IPS-15b (cell line): ENCODE measurements at regions not wholly inside any gene's neighbourhood (a gene's known extent, or its start where the extent isn't known, plus 50 kb on each side); places are given as distances from the start of the nearest gene placed in this dataset.

Experiments
- H3K27me3 ChIP-seq: one replicate; pipeline ENCODE4 v1.6.1; 2013; ENCODE audit warnings: low read length; ENCODE audit not compliant: control insufficient read depth, insufficient read depth
- H3K36me3 ChIP-seq: one replicate; pipeline ENCODE4 v1.6.1; 2013; ENCODE audit warnings: low read length; ENCODE audit not compliant: control insufficient read depth, insufficient read depth
- H3K4me1 ChIP-seq: one replicate; pipeline ENCODE4 v1.6.1; 2013; ENCODE audit warnings: mild to moderate bottlenecking, low read length; ENCODE audit not compliant: control insufficient read depth, insufficient read depth
- H3K4me3 ChIP-seq: one replicate; pipeline ENCODE4 v1.5.1; 2013; ENCODE audit warnings: low read depth, low read length
- H3K9ac ChIP-seq: one replicate; pipeline ENCODE4 v1.6.1; 2013; ENCODE audit warnings: low read depth, mild to moderate bottlenecking, low read length
- H3K9me3 ChIP-seq: one replicate; pipeline ENCODE4 v1.6.1; 2013; ENCODE audit warnings: mild to moderate bottlenecking, low read length; ENCODE audit not compliant: control insufficient read depth, insufficient read depth

DNA sequence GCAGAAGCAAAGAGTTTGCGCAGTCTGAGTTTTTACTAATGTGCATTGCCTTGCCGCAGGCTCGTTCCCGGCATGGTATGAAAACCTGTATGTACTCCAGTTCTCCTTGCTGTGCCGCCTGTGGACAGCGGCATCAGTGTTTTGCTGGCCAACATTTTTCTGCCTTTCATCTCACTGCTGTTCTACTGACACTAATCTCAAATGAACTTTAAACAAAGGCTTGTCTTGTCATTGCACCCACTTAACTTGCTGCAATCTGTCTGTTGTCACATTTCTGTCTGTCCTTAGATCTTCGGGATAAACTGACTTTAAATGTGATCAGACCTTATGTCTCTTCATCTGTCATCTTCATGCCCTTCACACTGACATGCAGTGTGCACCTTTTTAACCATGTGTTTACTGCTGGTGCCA is 71.7 kb upstream of the ZNRF2 start:
- Histone ChIP-seq H3K27me3 (no peaks in the 10 kb centered on the region), H3K9me3 (no peaks in the 10 kb centered on the region), H3K4me1 (no peaks in the 10 kb centered on the region), H3K4me3 (no peak overlapping the region), H3K36me3 (no peaks in the 10 kb centered on the region), H3K9ac (no peak overlapping the region)

DNA sequence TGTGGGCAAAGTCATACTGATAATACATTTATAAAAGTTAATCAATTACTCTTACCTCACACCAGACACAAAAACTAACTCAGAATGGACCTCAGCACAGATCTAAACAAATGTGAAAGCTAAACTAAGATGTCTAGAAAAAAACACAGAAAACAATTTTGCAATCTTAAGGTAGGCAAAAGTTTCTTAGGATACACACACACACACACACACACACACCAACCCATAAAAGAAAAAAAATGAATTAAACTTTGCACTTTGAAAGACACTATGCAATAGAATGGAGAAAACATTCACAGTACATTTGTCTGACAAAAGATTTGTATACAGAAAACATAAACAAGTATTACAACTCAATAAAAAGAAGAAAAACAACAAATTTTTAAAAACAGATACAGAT is 70.8 kb upstream of the ZNRF2 start:
- Histone ChIP-seq H3K9me3 (no peaks in the 10 kb centered on the region), H3K9ac (peak overlapping the region; percentile 18), H3K36me3 (no peaks in the 10 kb centered on the region), H3K4me3 (no peak overlapping the region), H3K27me3 (no peaks in the 10 kb centered on the region), H3K4me1 (no peaks in the 10 kb centered on the region)

DNA sequence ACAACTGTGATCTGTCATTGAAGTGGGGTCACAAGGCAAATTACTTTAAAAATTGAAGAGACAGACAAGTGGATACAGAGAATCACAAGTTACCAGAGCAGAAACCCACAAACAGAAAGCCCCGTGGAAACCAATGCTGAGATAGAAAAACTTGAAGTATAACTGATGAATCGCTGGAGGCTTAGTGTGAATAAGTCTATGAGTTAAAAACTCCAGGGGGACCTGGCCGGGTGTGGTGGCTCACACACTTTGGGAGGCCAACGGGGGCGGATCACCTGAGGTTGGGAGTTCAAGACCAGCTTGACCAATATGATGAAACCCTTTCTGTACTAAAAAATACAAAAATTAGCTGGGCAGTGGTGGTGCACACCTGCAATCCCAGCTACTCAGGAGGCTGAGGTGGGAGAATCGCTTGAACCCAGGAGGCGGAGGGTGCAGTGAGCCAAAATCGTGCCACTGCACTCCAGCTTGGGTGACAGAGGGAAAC is 69.7 kb upstream of the ZNRF2 start:
- Histone ChIP-seq H3K36me3 (no peaks in the 10 kb centered on the region), H3K27me3 (no peaks in the 10 kb centered on the region), H3K9me3 (no peaks in the 10 kb centered on the region), H3K4me1 (no peaks in the 10 kb centered on the region), H3K9ac (no peak overlapping the region), H3K4me3 (no peak overlapping the region)

DNA sequence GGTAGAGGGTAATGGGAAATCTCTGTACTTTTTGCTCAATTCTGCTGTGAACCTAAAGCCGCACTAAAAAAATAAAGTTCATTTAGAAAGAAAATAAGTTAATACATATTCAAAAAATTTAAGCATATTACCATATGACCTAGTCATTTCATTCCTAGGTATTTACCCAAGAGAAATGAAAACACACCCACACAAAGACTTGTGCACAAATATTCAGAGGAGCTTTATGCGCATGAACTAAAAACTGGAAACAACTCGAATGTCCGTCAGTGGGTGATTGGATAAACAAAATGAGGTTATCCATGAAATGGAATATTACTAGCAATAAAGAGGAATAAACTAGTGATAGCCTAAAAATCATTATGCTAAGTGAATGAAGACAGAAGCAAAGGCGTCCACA is 62.6 kb upstream of the ZNRF2 start:
- Histone ChIP-seq H3K4me3 (no peak overlapping the region), H3K9me3 (no peaks in the 10 kb centered on the region), H3K27me3 (no peaks in the 10 kb centered on the region), H3K4me1 (no peaks in the 10 kb centered on the region), H3K9ac (no peak overlapping the region), H3K36me3 (no peaks in the 10 kb centered on the region)

DNA sequence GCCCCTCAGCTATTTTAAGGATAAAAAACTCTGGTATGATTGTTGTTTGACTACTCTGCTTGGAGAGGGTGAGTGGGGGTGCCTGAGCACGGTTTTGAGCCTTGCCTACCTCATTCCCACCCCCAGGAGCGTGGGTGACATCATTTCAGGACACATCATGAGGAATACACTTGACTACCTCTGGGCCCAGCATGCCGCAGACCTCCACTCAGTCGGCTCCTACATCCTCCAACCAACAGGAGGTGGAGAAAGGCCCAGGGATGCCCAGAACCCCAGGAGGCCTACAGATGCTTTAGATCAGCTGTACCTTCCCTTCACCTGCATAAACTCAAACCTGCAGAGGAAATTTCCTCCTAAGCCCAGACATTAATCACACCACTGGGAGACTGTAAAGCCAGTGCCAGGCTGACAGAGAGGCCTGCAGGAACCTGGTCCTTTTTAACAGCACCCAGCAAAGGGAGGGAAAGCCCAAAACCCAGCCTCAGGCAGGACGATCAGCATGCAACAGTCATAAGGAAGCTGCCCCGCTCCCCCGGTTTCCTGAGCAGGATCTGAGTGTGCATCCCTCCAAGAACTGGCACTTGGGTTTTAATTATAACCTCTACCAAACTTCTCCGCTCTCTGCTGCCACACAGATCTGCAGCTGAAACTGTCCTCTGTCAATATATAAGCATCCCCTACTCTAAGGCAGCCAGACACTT is 61.7 kb upstream of the ZNRF2 start:
- Histone ChIP-seq H3K9ac (no peak overlapping the region), H3K9me3 (no peaks in the 10 kb centered on the region), H3K36me3 (no peaks in the 10 kb centered on the region), H3K27me3 (no peaks in the 10 kb centered on the region), H3K4me1 (no peaks in the 10 kb centered on the region), H3K4me3 (no peak overlapping the region)

DNA sequence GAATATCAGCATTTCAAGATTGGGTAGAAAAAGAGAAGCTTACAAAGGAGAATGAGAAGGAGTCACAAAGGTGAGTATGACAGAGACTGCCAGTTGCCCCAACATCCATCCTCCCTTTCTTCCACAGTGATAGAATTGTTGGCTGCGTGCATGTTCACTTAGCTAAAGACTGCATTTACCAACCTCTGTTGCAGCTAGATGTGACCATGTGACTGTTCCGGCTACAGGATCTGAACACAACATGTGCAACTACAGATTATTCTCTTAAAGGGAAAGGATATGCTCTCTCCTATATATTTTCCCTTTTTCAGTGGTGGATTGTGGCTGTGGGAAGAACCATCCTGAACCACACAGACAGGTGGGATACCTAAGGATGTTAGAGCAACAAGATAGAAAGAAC is 60.5 kb upstream of the ZNRF2 start:
- Histone ChIP-seq H3K4me3 (no peak overlapping the region), H3K4me1 (no peaks in the 10 kb centered on the region), H3K9ac (no peak overlapping the region), H3K36me3 (no peaks in the 10 kb centered on the region), H3K27me3 (no peaks in the 10 kb centered on the region), H3K9me3 (no peaks in the 10 kb centered on the region)

DNA sequence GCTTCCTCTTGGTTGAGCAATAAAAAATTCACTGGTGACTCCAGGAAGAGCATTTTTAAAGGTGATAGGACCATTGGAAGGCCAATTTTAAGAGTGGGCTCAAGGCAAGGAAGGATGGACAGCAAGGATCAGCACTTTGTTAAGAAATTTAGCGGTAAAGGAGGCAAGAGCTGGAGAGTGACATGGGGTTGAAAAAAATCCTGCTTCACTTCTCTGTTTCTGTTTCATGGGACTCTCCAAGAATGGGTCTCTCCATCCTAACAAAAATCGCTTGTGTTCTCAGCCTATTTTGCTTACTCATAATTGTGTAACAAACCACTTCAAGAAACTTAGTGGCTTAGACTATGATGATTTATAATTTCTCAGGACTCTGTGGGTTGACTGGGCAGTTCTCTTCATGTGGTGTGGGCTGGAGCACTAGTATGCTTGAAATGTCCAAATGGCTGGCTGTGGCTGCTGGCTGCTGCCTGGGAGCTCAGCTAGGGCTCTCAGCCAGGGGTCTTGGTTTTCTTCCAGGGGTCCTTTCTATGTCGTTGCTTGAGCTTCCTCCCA is 59.8 kb upstream of the ZNRF2 start:
- no peaks in the 10 kb centered on the region for H3K36me3 ChIP-seq
- no peaks in the 10 kb centered on the region for H3K4me1 ChIP-seq
- H3K27me3 ChIP-seq, result no peaks in the 10 kb centered on the region
- no peak overlapping the region for H3K9ac ChIP-seq
- H3K9me3 ChIP-seq, result no peaks in the 10 kb centered on the region
- no peak overlapping the region for H3K4me3 ChIP-seq

DNA sequence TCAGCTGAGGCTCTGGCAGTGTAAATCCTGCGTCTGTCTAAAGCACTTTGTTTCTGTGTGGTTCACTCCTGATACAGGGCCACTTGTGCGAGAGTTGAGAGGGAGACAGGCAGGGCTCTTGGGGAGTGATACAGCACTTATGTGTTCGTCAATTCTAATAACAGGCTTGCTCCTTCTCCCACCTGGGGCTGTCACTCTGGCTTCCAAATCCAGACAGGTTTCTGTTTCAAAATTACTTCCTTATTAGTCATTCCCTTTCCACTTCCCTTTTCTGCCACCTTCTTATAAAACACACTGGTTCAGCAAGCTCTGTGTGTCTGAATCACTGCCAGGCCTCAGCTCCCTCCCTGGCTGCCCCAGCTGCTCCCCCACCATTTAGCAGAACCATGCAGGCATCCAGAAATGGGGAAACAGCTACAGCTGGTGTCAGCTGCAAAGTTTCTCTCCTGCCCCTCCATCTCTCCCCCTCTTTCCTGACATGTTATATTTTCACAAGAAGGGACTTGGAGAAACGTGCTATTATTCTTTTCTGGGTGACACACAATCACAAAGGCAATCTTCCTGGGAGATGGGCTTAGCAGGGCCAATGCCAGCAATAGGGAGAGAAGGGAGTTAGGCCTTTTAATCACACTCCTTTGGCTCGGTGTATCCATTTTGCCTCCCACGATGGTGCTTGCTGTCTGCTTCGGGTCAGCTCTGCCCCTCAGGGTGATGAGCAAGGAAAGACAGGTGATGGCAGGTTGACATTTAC is 58.4 kb upstream of the ZNRF2 start:
- Histone ChIP-seq H3K9me3 (no peaks in the 10 kb centered on the region), H3K27me3 (no peaks in the 10 kb centered on the region), H3K36me3 (no peaks in the 10 kb centered on the region), H3K4me3 (no peak overlapping the region), H3K4me1 (no peaks in the 10 kb centered on the region), H3K9ac (no peak overlapping the region)

DNA sequence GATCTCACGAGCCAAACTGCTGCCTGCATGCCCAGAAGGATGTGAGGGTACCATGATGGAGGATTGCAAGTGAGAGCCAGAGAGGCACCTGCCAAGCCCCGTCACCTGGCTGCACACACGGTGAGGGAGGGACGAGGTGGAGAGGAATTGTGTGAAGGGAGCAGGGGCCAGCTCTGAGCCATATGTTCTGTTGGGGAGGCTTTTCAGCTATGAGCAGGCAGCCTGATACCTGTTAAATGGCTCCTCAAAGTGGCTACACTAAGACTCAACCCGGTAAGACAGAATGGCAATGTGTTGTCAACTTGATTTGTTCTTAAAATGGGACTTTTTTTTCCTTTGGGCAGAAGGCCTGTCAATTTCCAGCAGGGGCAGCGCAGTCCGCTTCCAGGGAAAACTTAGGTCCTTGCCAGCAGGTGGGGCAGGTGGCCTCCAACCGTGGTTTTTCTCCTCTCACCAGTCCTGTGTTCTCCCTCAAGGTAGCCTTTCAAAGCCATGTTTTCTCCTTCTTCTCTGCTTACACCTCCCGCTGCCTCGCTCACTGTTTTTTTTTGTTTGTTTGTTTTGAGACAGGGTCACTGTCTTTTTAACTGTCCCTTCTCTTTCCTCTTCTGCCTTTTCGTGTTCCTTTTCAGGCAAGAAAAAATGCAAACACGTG is 57.7 kb upstream of the ZNRF2 start:
- Histone ChIP-seq H3K4me1 (no peaks in the 10 kb centered on the region), H3K9me3 (no peaks in the 10 kb centered on the region), H3K36me3 (no peaks in the 10 kb centered on the region), H3K9ac (no peak overlapping the region), H3K27me3 (no peaks in the 10 kb centered on the region), H3K4me3 (no peak overlapping the region)

DNA sequence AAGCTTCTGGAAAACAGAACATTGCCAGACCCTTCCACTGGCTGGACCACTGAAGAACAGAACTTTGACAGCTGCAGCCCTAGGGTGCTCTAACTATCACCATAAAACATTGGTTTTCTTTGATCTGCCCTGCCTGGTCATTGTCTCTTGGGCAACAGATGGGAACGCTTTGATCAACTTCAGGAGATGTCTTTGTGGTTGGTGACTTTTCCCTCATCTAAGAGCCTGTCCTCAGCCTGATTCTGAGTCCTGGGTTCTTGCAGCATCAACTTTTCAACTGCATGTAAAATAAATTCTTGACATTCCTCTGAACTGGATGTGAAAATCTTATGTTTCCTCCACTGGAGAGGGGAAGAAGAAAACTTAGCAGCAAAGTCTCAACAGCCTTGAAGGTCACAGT is 53.1 kb upstream of the ZNRF2 start:
- no peak overlapping the region for H3K4me3 ChIP-seq
- no peaks in the 10 kb centered on the region for H3K9me3 ChIP-seq
- no peaks in the 10 kb centered on the region for H3K36me3 ChIP-seq
- no peak overlapping the region for H3K9ac ChIP-seq
- H3K4me1 ChIP-seq, result no peaks in the 10 kb centered on the region
- H3K27me3 ChIP-seq, result no peaks in the 10 kb centered on the region

DNA sequence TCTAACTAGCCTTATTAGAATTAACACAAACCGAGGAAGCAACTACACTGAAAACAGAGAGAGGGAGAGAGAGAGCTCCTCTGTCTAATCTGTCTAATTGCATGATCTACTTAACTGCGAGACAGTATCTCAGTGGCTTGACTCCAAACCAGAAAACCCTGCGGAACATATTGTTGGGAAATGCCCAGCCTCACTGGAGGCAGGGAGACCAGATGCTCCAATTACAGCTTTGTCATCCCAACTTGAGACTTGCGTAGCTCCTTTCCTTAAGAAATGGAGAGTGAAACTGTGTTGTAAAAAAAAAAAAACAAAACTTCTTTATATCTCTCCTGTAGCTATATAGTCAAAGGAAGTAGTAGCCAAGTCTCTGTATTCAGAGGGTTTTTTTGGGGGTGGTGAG is 52.0 kb upstream of the ZNRF2 start:
- Histone ChIP-seq H3K4me3 (no peak overlapping the region), H3K4me1 (no peaks in the 10 kb centered on the region), H3K27me3 (no peaks in the 10 kb centered on the region), H3K9me3 (no peaks in the 10 kb centered on the region), H3K36me3 (no peaks in the 10 kb centered on the region), H3K9ac (no peak overlapping the region)
